ENCODE measurements at regions not wholly inside any gene's neighbourhood (a gene's known extent, or its start where the extent isn't known, plus 50 kb on each side); places are given as distances from the start of the nearest gene placed in this dataset.

GRCh38 chrX:125895518-125895917, 270.6 kb downstream of the DCAF12L2 start:
- Histone ChIP-seq H3K4me2 (ENCODE audit: insufficient read depth, low read length) (no peak overlapping the region), H3K9me3 (replicated peaks; ENCODE audit: control insufficient read depth, insufficient read depth, low read depth, low read length) (no peaks in the 10 kb centered on the region), H3K36me3 (ENCODE audit: control insufficient read depth, insufficient read depth, low read length) (no peaks in the 10 kb centered on the region), H3K9ac (ENCODE audit: insufficient read depth in 1 of 2, low read depth in 2 of 2, low read length in 2 of 2) (no peak overlapping the region), H3K27ac (ENCODE audit: extremely low read depth, low read depth, low read length) (no peak overlapping the region), H2AFZ (ENCODE audit: low read depth, low read length) (no peak overlapping the region), H3K4me1 (replicated peaks in 1 of 2; ENCODE audit: control insufficient read depth in 2 of 2, insufficient read depth in 2 of 2, low read length in 2 of 2) (no peaks in the 10 kb centered on the region), H4K20me1 (replicated peaks; ENCODE audit: control insufficient read depth, insufficient read depth, low read length) (no peaks in the 10 kb centered on the region), H3K9me1 (ENCODE audit: control insufficient read depth, insufficient read depth, low read length) (no peaks in the 10 kb centered on the region), H3K4me3 (no peak overlapping the region), H3K27me3 (ENCODE audit: control insufficient read depth in 2 of 2, insufficient read depth in 2 of 2, low read length in 2 of 2) (no peaks in the 10 kb centered on the region), H3K79me2 (ENCODE audit: control insufficient read depth, insufficient read depth, low read length) (no peaks in the 10 kb centered on the region)
- DNase-seq (ENCODE audit: extremely low read depth in 1 of 4, low spot score in 3 of 4) (no peak), ATAC-seq (no peak), FAIRE-seq (no peak)
- intact Hi-C loops (cut with micrococcal nuclease) = no loop called here
- WGBS (ENCODE audit: insufficient coverage, low coverage, missing lambda C conversion rate) = 0% methylated on average over 3 of the region's 3 CpGs
- no TSS peak for BruUV-seq (replicated peaks)
- ChIA-PET CTCF (ENCODE audit: low intra/inter-chr PET ratio) (no interaction called here), POLR2A (no interaction called here)
- no peak for TF ChIP-seq DEAF1 (CRISPR knock-in tag; IDR thresholded peaks at IDR 0.05)
- TF ChIP-seq JUN (IDR thresholded peaks at IDR 0.05; ENCODE audit: borderline replicate concordance, low read depth, low read length) = no peak
- no peak for TF ChIP-seq JUN (CRISPR knock-in tag; IDR thresholded peaks at IDR 0.05; ENCODE audit: borderline replicate concordance)
- TF ChIP-seq, protein P1, sequence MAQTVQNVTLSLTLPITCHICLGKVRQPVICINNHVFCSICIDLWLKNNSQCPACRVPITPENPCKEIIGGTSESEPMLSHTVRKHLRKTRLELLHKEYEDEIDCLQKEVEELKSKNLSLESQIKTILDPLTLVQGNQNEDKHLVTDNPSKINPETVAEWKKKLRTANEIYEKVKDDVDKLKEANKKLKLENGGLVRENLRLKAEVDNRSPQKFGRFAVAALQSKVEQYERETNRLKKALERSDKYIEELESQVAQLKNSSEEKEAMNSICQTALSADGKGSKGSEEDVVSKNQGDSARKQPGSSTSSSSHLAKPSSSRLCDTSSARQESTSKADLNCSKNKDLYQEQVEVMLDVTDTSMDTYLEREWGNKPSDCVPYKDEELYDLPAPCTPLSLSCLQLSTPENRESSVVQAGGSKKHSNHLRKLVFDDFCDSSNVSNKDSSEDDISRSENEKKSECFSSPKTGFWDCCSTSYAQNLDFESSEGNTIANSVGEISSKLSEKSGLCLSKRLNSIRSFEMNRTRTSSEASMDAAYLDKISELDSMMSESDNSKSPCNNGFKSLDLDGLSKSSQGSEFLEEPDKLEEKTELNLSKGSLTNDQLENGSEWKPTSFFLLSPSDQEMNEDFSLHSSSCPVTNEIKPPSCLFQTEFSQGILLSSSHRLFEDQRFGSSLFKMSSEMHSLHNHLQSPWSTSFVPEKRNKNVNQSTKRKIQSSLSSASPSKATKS (CRISPR knock-in tag; IDR thresholded peaks at IDR 0.05) = no peak
- TF ChIP-seq, protein P2, sequence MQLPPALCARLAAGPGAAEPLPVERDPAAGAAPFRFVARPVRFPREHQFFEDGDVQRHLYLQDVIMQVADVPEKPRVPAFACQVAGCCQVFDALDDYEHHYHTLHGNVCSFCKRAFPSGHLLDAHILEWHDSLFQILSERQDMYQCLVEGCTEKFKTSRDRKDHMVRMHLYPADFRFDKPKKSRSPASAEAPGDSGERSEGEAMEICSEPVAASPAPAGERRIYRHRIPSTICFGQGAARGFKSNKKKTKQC (CRISPR knock-in tag; IDR thresholded peaks at IDR 0.05) = no peak
- TF ChIP-seq XRCC3 (IDR thresholded peaks at IDR 0.05) = no peak
- in situ Hi-C loops (cut with MboI) = no loop called here
